CD4-positive, alpha-beta T cell treated with Interferon gamma for 1 hour (primary cell): ENCODE measurements at regions not wholly inside any gene's neighbourhood (a gene's known extent, or its start where the extent isn't known, plus 50 kb on each side); places are given as distances from the start of the nearest gene placed in this dataset.

Experiments used
- DNase-seq: peaks from one replicate; pipeline ENCODE4 v3.0.0-alpha.2; 2020

DNA sequence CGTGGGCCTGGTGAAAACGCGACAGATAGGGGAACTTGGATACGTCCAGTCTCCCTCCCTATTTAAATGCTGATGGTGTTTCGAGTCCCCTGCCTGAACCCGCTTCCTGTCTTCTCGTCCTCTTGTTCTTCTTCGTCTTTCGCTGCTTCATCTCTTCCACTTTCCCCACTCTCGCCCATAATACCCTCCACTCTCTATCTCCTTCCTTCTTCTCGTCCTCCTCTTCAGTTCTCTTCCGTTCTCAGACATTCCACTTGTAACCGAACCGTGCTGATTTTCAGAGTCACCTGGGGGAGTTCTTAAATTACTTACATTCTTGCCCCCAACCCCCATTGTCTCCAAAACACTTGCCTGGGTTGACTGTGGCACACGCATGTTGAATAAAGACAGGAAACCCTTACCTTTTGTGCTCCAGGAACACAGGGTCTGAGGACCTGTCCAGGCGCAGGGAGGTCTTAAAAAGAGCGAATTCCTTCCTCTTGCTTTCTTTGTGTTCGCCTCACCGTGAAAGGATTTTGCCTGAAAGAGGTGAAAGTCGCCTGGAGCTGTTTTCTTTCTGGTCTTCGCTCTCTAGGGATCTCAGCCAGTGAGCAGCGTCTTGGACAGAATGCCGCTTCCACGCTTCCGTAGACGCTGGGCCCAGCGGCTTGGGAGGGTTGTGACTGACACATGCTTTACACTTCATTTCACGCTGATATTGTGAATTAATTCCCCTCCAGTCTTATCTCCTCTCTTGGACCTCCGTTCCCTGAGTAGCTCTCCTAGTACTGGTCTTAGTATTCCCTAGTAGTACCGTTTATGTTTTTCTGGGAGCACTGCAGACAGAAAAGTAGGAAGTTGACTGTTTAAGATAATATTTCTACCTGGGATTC, 184.0 kb downstream of the GPX5 start:
- no peak for DNase-seq

DNA sequence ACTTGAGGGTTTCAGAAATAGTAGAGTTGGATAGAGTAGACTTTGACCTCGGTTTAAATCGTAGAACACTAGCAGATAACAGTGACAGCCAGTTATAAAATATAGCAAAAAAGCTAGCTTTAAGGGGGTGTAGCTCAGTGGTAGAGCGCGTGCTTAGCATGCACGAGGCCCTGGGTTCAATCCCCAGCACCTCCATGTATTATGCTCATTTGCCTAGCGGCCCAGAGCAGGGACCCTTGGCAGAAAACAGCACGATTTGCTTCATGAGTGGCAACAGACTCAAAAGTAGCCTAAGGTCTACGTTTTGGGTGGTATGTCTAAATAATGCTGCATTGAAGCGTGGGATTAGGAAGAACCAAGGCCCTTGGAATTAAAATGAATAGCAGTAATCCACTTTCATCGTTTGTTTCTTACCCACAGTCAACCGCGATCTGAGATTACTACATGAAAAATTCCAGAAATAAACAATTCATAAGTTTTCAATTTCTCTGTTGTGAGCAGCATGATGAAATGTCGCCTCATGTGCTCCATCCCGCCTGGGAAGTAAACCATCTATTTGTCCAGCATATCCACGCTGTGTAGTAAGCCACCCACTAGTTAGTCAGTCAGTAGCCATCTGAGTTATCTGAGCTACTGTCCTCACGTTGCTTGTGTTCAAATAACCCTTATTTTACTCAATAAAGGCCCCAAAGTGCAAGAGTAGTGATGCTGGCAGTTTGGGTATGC, 184.9 kb downstream of the GPX5 start:
- DNase-seq, result no peak

DNA sequence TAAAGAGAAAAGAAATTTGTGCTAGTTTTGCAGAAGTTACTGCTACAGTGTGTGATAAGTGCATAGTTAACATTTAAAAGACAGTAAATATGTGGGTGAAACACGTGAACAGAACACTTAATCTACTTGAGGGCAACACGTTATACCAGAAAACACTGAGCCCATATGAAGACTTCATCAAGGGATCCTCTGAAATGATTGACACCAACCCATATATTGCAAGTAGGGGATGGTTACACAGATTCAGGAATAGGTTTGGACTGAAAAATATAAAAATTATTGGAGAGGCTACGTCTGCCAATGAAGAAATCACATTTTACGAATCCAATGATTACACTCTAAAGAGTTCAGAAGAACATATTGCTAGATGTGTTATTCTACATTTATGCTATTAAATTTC, 185.6 kb downstream of the GPX5 start:
- DNase-seq, result no peak

DNA sequence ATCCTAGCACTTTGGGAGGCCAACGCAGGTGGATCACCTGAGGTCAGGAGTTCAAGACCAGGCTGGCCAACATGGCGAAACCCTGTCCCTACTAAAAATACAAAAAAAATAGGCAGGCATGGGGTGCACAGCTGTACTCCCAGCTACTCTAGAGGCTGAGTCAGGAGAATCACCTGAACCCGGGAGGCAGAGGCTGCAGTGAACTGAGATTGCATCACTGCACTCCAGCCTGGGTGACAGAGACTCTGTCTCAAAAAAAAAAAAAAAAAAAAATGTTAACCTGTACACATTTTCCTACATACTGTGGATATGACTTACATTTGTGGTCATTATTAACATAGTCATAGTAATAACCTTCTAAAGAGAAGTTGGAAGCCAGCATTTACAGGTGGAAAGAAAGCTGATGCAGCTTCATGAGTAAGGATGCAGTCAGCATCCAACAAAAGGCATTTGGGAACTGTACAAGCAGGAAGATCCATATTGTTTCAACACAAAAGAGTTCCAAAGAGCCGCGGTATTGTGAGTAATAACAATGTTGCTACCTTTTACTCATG, 186.2 kb downstream of the GPX5 start:
- no peak for DNase-seq

DNA sequence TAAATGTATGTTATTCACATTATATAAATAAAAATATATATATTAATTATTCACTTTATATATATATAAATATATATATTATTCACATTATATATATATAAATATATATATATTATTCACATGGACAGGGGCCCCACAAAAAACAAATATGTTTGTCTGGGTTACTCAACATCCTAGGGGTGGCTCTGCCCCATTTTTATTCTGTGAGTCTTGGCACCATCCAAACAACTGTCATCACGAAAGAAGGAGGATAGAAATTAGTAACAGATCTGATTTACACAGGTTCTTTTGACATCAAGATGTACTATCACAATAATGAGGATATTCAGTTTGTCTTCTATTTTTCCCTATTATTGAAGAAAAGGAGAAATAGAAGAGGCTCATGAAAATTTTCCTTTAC, 187.3 kb downstream of the GPX5 start:
- DNase-seq, result no peak

DNA sequence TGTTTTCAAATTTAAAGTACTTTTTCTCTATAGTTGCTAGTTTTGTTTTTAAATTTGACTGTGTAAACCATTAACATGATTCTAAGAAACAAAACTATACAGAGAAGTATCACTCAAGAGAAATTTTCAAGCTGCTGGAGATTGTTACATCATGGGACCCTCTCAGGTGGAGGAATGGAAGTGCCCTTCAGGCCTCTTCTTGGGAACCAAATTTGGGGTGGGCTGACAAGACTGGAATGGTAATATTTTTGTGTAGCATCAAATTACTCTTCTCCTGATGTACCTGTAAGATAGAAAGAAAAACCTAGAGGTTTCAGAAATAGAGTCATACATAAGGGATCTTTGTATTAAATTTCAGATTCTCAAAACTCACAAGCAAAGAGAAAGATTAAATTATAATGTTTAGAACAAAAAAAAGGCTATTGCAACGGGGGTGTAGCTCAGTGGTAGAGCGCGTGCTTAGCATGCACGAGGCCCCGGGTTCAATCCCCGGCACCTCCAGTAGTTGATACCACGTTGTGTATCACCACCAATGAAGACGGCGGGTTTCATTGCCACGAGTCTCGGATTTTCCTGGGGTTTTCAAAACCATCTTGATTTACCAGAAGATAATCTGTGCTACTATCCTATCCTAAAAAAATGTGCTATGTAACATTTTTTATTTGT, 193.7 kb downstream of the GPX5 start:
- DNase-seq, result no peak

DNA sequence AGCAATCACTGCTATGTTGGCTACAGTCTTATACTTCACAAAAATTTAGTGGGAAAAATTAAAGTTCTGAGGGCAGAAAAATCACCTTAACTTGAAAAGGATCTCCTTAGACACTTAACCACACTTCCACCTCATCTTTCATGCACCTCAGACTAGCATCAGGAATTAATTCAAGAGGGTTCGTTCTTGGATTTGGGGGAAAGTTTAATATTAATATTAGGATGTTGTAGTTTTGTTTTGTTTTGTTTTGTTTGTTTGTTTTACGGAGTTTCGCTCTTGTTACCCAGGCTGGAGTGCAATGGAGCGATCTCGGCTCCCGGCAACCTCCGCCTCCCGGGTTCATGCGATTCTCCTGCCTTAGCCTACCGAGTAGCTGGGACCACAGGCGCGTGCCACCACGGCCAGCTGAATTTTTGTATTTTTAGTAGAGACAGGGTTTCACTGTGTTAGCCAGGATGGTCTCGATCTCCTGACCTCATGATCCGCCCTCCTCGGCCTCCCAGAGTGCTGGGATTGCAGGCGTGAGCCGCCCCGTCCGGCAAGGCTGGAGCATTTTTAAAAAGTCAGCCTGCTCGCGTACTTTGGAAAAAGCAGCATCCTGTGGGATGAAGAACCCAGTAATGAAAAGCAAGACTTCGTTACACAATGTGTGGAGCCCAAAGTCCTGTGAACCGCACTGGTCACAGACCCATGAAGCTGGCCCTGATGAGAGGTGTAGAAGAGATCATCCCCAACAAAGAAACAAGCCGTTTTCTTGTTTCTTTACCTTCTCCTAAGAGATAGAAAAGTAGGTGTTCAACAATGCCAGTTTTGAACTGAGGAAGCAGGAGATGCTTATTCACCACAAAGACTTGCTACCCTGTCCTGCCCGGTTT, 194.9 kb downstream of the GPX5 start:
- DNase-seq, result no peak

DNA sequence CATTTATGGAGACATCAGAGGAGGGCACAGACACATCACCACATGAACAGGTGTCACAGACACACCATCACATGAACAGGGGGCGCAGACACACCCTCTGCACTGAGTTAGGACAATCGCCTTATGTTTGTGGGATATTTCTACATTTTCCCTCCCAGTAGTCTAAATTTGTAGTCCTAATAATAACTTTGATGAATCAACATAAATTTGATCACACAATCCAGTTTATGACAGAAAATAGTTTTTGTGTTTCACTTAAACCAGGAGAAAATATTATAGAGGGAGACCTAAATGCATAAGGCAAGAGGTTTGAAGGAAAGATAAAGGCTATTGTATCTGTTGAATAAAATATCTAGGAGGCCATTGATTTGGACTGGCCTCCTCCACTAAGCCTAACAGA, 195.7 kb downstream of the GPX5 start:
- DNase-seq, result no peak

DNA sequence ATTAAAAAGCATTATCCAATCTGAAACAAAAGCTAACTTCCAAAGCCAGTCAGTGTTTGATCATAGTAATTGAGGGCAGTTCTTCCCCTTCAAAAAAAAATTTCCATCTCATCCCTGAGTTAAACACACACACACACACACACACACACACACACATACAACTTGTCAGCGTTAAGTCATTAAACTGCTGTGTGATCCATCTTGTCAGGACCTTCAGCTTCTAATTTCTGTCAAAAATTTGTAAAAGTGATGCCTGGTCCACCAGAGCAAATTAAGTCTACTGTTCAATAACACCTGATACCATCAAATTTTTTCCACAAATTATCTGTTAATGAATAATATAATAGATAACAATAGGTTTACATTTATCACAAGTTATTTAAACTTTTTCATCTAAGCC, 198.7 kb downstream of the GPX5 start:
- DNase-seq, result no peak

DNA sequence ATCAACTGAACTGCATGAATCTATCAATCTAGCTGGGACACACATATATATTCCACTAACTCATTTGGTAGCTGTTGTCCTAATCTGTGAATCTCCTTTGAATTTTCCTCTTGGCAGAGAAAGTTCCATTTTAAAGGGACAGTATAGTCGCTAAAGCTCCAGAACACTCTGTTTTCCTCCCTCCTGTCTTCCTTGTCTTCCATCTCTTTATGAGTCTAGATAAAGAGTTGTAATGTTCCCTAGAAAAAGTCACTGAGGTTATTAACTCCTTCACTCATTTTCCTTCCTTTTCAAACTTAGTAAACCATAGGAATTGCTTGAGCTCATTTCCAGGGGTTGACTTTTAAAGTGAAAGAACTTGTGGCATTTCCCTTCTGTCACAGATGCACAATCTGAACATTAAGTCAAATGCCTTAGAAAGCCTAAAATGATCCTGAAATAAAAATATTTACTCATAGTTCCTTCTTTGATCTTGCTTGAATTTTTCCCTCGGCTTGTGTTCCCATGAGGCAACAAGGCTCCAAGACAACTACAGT, 198.4 kb downstream of the TRIM27 start:
- DNase-seq, result no peak

DNA sequence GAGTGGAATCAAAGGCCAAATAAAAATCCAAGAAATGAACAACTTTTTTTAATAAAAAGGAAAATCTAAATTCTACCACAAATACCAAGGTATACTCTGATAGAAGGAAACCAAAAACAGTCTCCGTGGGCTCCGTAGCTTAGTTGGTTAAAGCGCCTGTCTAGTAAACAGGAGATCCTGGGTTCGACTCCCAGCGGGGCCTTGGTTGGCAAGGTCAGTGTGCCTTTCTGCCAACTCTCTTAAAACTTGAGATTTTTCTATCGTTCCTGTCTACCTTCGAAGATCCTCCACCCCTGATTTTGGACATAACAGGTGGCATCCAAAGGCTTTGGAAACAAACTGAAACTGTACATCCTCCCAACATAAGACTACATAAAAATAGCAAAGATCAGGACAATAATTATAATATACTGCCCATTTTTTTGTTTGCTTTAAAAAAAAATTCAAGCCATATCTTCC, 197.9 kb downstream of the TRIM27 start:
- no peak for DNase-seq

DNA sequence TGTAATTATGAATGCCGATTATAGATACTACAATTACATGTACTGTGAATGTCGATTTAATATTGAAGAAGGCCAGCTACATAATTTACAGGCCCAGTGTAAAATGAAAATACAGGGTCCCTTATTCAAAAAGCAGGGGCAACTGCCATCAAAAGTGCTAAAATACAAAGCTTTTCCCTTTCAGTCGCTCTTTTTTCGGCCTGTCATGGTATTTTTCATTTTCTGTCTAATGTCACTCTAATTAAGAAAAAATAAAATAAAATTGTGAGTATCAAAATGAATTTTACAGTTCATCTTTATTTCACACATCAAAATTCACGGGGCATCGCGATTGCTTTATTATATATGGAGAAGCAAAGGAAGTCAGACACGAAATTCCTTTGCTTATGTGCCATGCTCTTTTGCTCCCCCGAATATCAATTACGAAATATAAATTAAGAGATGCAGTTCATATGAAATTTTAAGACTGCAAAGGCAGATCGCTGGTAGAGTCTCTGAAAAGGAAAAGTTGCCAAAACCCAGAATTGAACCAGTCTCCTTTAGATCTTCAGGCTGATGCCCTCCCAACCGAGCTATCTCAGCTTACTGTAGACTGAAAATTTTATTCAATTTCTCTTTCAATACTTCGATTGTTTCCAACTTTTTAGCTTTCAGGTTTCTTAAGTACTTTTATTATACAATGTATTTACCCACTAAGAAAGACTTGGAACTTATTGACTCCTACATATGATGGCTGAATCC, 197.0 kb downstream of the TRIM27 start:
- no peak for DNase-seq

DNA sequence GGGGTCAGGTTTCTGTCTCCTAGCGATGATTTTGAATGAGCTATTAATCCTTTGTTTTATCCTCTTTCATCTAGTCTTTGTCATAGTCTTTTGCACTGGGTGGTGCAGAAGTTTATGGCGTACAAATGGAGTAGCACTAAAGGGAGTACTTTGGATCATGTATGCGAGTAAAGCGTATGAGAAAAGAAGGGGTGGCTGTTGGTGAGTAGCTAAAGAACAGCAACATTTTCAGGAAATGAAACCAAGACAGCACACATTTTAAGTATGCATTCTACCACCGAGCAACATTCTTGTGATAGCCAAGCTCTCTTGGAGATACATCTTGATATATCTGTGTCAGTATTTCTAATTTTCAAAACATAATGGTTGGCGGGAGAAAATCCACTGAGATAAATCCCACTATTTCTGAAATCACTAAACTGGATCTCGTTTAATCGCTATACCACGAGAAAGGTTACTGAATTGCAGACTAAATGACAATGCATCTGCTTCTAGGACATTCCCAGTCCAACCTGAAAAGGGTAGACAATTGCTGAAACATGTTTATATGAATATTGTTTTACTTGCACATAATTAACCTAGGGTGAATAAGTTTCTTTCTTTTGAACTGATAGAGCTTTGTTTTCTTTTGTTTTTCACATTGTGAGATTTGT, 196.1 kb downstream of the TRIM27 start:
- no peak for DNase-seq

DNA sequence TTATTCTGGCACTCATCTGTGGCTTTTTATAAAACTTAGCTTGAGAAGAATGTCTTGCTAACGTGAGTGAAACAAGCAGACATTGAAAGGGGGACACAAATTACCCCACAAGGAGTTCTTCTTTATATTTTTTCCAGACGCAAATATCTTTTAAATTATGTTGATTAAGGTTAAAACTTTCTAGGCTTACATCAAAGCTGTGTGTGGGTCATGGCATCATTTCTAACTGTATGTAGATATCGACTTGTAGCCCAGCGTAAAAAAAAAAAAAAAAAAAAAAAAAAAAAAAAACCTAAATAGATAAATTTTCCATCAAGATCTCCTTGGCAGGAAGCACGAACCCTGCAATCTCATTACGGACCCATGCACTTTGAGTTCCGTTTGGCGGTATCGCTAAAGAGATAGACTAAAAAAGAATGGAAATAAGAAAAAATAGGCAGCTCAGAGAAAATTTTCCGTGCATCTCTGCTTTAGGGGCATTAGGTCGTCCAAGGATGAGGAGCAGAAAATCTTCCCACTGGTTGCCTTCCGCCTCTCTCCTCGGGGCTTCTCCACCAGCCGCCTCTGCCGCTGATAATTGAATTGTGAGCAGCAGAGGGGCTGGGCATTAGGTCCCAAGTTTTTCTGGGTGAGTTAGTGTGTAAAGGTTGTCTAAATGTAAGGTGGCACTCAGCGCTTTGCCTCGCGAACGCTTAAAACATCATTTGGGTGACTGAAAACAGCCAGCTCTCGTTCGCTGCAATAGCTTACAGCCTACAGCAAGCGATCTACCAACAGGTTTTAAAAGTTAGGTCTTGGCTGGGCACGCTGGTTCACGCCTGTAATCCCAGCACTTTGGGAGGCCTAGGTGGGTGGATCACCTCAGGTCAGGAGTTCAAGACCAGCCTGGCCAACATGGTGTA, 194.0 kb downstream of the TRIM27 start:
- DNase-seq, result no peak

DNA sequence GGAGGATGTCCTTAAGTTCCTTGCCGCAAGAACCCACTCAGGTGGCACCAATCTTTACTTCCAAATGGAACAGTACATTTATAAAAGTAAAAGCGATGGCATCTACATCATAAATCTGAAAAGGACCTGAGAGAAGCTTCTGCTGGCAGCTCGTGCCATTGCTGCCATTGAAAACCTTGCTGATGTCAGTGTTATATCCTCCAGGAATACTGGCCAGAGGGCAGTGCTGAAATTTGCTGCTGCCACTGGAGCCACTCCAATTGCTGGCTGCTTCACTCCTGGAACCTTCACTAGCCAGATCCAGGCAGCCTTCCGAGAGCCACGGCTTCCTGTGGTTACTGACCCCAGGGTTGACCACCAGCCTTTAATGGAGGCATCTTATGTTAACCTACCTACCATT, 191.7 kb downstream of the TRIM27 start:
- no peak for DNase-seq

DNA sequence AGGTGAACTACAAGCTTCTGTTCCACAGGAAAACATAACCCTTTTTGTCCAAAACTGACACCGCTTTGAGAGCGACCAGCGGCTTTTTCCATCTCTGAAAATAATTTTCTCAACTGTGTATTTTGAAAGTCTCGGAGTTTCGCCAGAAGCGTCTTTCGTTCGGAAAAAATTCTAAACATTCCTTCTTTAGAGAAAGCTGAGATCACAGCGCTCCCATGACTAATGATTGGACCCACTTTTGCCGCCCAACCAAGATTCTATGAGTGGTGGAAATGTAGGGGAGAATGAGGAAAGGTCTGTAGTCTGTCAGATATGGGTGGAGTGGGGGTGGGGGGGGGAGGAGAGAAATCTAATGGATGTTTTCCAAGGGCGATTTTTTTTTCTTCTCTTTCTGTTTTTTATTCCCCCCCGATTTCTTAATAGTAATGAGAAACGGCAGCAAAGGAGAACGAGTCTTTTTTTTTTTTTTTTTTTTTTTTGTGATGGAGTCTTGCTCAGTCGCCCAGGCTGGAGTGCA, 189.3 kb downstream of the TRIM27 start:
- DNase-seq, result no peak

DNA sequence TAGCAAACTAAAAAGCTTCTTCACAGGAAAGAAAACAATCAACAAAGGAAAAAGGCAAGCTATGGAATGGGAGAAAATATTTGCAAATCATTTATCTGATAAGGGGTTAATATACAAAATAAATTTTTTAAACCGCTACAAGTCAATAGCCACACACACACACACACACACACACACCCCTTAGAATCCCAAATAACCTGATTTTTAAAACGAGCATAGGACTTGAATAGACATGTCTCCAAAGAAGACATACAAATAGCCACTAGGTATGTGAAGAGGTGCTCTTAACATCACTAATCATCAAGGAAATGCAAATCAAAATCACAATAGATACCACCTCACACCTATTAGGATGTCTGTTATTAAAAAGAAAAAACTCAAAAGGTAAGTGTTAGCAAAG, 187.7 kb downstream of the TRIM27 start:
- DNase-seq, result no peak

DNA sequence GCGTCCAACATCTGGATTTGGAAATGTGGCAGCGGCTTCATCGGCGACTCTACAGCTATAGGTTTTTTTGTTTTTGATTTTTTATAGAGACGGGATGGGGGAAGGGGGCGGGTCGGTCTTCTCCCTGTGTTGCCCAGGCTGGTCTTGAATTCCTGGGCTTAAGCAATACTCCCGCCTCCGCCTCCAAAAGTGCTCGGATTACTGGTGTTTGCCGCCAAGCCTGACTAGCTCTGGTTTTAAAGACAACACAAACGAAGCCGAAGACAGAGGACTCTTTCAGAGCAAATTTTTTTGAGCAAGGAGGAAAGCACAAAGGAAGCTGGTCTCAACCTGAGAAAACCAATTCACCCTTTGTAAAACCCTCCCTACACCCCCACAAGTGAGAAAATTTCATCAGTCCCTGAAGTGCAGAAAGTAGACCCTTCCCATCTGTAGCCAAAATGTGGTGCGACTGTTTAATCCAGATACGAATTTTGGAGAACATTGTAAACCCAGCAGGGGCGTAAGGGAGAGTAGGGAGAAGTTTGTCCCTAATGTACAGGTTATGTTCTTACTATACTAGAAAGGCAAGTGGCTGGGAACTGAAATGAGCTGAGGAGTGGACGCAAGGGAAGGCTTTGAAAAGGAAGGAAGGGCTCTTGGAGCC, 185.9 kb downstream of the TRIM27 start:
- no peak for DNase-seq

DNA sequence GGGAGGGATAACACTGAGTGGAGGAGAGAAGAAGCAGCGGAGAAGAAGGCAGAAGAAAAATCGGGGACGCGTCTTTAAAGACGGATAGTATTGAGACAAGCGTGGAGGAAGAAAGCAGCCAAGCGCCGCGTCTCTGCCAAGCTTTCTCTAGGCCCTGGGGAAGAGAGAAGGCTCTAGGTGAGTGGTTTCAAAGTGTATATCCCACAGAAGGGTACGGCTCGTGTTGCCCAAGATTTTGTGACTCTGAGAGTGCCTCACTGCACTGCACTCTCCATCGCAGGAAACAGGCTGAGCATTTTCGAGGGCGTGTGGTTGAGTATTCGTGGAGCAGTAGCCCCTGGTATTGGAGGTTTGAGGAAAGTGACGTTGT, 185.4 kb downstream of the TRIM27 start:
- no peak for DNase-seq
